ENCODE measurements at regions not wholly inside any gene's neighbourhood (a gene's known extent, or its start where the extent isn't known, plus 50 kb on each side); places are given as distances from the start of the nearest gene placed in this dataset.

- no peaks in the 10 kb centered on the region for H3K27me3 ChIP-seq
- H3K36me3 ChIP-seq: no peaks in the 10 kb centered on the region
- TF ChIP-seq CTCF (IDR thresholded peaks at IDR 0.05): no peak
- H3K9me3 ChIP-seq: peaks cover 0 to 11% of the 10 kb centered on the region in 2 donors
- H3K4me1 ChIP-seq: no peaks in the 10 kb centered on the region
- DNase-seq (ENCODE audit: low spot score): no peak
- no peak overlapping the region for H3K27ac ChIP-seq
- no peak overlapping the region for H3K4me3 ChIP-seq
Observed at GRCh38 chr14:62592877-62593276, 452.4 kb downstream of the KCNH5 start.

GRCh38 chr14:62597143-62597542 is 448.1 kb downstream of the KCNH5 start:
- Histone ChIP-seq H3K4me1 (no peaks in the 10 kb centered on the region), H3K9me3 (peaks cover 0 to 11% of the 10 kb centered on the region in 2 donors), H3K27me3 (no peaks in the 10 kb centered on the region), H3K27ac (no peak overlapping the region), H3K4me3 (no peak overlapping the region), H3K36me3 (no peaks in the 10 kb centered on the region)
- TF ChIP-seq CTCF (IDR thresholded peaks at IDR 0.05): no peak
- DNase-seq (ENCODE audit: low spot score): no peak

GRCh38 chr14:62599616-62600385 is 445.5 kb downstream of the KCNH5 start:
- no peak for DNase-seq (ENCODE audit: low spot score)
- Histone ChIP-seq H3K4me3 (no peak overlapping the region), H3K36me3 (no peaks in the 10 kb centered on the region), H3K27me3 (no peaks in the 10 kb centered on the region), H3K4me1 (no peaks in the 10 kb centered on the region), H3K27ac (no peak overlapping the region), H3K9me3 (peaks cover 0 to 11% of the 10 kb centered on the region in 2 donors)
- TF ChIP-seq CTCF (IDR thresholded peaks at IDR 0.05): no peak

- no peak overlapping the region for H3K4me3 ChIP-seq
- no peaks in the 10 kb centered on the region for H3K36me3 ChIP-seq
Observed at GRCh38 chr14:62602712-62603111, 442.5 kb downstream of the KCNH5 start.

GRCh38 chr14:62604524-62604923 is 440.7 kb downstream of the KCNH5 start:
- no peak for DNase-seq (ENCODE audit: low spot score)
- H3K4me1 ChIP-seq: no peaks in the 10 kb centered on the region
- H3K27ac ChIP-seq: no peak overlapping the region
- no peaks in the 10 kb centered on the region for H3K36me3 ChIP-seq
- TF ChIP-seq CTCF (IDR thresholded peaks at IDR 0.05): no peak
- H3K27me3 ChIP-seq: no peaks in the 10 kb centered on the region
- no peak overlapping the region for H3K4me3 ChIP-seq
- no peaks in the 10 kb centered on the region for H3K9me3 ChIP-seq

More at GRCh38 chr14:62602712-62603111, 442.5 kb downstream of the KCNH5 start:
- Histone ChIP-seq H3K9me3 (no peaks in the 10 kb centered on the region), H3K27me3 (no peaks in the 10 kb centered on the region), H3K4me1 (no peaks in the 10 kb centered on the region), H3K27ac (no peak overlapping the region)
- no peak for TF ChIP-seq CTCF (IDR thresholded peaks at IDR 0.05)
- DNase-seq (ENCODE audit: low spot score): no peak

- H3K27me3 ChIP-seq: no peaks in the 10 kb centered on the region
- no peak overlapping the region for H3K27ac ChIP-seq
- no peak overlapping the region for H3K4me3 ChIP-seq
- H3K4me1 ChIP-seq: no peaks in the 10 kb centered on the region
- DNase-seq (ENCODE audit: low spot score): no peak
- TF ChIP-seq CTCF (IDR thresholded peaks at IDR 0.05): no peak
- H3K9me3 ChIP-seq: no peaks in the 10 kb centered on the region
- H3K36me3 ChIP-seq: no peaks in the 10 kb centered on the region
Observed at GRCh38 chr14:62614122-62614521, 431.1 kb downstream of the KCNH5 start.
